NCI-H1105 treated with DMSO at 0.1 percent for 48 hours (cell line): ENCODE measurements at regions not wholly inside any gene's neighbourhood (a gene's known extent, or its start where the extent isn't known, plus 50 kb on each side); places are given as distances from the start of the nearest gene placed in this dataset.

Experiments
- DNase-seq: peaks from one replicate; lab custom pipeline; 2025; lab: John Stamatoyannopoulos, UW

DNA sequence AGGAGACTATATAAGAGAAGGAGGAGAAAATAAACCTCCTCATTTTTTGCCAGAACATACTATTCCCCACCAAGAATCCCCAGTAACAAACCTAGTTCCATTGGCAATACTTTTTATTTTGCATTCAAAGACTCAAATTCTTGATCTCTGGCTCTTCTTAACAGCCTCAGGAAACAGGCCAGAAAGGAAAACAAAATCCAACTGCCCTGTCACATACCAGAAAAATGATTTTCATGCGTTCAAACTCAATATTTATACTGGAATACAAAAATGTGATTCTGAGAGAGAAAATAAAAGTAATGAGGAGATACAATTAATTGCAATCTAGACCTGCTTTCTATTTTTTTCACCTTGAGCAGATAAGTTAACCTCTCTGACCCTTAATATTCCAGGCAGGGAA is 435.9 kb upstream of the AUTS2 start:
- no peak for DNase-seq

DNA sequence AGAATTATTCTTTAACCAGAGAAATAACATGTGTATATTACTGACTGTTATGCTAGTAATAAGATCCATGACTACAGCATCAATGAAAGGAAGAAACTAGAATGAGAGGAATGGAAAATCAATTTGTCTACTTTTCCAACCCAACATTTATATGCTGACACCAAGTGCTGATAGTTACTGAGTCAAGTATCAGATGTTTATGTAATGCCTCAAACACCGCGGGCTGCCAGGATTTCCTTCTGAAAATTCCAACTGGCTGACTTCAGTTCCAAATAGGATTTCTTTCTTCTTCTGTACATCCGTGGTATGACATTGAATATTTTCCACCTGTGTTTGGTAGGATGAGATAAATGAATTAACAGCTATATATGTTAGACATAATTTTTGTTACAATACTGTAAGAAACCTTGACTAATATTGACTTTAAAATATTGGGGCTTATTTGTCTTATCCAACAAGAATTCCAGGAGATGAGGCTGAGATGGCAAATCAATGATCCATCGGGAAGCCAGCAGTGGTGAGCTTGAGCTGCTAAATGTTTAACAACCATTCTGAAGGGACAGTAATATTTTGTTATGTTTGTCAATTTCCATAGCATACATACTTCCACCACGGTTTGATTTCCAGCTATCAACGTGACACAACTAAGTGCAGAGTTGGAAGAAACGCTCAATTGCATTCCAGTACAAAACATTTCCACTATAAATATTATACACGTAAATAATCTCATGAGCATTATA is 435.2 kb upstream of the AUTS2 start:
- no peak for DNase-seq

DNA sequence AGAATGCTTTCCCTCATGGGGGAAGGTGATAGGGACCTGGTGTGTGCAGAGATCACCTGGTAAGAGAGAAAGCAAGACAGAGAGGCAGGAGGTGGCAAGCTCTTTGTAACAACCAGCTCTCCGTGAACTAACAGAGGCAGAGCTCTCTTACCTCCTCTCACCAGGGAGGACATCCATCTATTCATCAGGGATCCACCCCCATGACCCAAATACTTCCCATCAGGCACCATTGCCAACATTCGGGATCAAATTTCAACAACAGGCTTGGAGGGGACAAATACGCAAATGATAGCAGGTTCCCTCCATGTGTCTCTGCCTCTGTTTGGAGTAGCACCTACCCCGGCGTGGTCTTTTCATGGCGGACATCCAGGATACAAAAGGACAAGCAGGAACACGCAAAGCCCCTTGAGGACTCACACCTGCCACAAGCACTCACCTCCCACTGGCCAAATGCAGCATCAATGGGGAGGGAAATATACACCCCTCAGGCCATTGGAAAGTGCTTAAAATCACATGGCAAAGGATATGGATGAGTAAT is 431.2 kb upstream of the AUTS2 start:
- peak; percentile 97 for DNase-seq

DNA sequence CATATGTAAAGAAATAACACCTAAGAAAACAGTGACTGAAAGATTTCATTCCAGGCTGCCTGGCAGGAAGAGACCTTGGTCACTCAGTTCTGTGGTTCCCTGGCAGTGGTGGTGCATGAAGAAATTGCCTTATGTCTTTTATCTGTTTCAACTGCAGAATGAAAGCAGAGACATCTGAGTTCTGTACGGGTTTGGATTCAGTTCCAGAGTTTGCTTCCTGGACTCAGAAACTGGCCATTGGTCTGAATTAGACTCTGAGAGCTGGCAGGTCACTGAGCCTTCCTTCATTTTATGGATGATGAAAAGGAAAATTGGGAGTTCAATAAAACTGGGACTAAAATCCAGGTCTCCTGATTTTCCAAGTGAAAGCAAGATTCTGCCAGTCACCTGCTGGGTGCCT is 428.9 kb upstream of the AUTS2 start:
- no peak for DNase-seq

DNA sequence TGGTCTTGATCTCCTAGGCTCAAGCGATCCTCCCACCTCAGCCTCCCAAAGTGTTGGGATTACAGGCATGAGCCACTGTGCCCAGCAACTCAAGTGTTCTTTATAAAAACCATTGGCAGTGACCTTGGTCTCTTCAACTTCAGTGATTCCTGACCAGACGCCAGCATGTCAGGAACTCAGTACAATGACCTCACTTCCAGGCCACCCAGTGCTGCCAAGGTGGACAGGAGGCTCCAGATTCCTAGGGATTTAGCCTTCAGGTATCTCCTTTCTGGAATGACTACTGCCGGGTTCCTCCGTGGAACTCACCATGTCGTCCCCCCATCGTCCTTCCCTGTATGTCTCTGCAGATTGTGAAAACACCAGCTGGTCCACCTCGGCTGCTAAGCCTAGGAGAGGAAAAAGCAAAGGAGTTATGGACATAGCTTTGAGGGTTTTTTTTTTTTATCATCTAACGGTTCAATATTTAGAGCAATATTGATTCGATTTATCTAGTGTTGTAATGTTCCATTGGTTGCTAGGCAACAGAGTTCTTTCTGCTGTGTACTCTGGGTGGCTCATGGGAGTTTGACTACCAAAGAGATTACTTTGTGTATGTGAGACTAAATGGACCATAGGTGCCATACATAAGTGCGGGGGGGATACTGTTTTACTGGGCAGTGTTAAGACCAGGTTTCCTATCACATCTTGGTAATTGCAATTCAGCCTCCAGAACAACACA is 425.8 kb upstream of the AUTS2 start:
- no peak for DNase-seq

DNA sequence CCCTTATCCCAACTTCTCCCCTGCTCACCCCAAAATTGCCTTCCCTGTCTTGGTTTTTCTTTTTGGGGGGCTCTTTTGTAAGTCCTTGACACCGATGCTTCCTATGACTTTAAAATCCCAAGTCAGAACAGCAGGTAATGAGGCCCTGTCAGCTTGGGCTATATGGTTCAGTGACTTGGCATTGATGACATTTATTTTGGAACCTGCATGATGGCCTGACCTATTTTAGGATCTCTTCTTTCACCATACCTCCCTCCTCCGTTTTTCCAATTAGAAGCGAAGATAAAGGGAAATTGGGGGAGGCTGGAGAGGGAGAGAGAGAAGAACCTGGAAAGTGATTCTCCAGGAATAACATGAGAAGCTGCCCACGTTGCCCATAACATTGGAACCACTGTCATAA is 424.9 kb upstream of the AUTS2 start:
- DNase-seq = no peak

DNA sequence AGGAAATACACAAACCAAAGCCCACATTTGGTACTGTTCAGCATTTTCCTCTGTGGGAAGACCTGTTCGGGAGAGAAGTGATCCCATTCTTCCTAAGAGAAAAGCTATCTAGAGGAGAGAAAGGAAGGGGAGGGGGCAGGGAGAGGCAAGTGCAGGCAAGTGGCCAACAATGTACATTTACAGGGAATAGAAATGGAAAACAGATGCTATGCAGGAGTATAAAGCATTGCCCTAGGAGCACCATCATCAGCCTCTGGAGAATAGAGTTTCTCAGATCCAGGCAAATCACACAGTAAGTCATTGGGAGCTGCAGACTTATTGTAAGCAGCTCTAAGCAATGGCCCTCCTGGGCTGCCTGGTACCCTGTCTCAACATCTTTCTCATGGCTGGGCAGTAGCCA is 424.4 kb upstream of the AUTS2 start:
- DNase-seq = peak; percentile 3

DNA sequence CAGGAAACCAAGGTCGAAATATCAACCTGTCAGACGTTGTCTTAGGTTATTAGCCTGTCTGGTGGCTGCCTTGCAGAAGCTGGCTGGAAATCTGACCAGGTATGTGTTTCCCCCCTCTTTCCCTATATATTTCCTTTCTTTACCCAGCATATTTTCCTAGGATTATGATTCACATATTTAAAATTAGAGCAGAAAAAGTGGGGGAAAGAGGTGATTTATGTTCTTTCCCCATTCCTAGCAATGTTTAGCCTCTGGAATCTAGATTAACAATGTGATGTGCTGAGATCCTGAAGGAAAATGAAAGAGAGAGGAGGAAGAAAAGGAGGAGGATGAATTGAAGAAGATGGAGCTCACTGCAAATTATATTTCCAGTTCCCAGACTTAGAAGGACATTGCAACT is 421.4 kb upstream of the AUTS2 start:
- no peak for DNase-seq

DNA sequence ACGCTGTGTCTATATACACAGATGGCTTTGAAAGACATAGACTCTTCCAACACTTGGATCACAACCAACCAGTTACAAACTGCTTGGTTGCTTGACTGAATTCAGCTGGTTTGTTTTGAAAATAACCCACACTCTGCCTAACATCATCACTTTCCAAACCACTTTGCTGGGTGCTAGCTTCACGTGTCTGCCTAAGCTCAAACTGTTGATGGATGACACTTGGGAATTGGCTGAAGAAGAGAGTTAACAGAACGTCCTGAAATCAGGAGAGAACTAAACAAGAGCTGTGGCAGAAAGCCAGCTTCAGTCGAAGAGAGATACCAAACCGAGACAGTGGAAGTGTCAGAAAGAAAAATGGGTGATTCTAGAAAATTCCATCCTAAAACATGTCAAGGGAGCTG is 420.8 kb upstream of the AUTS2 start:
- DNase-seq = no peak

DNA sequence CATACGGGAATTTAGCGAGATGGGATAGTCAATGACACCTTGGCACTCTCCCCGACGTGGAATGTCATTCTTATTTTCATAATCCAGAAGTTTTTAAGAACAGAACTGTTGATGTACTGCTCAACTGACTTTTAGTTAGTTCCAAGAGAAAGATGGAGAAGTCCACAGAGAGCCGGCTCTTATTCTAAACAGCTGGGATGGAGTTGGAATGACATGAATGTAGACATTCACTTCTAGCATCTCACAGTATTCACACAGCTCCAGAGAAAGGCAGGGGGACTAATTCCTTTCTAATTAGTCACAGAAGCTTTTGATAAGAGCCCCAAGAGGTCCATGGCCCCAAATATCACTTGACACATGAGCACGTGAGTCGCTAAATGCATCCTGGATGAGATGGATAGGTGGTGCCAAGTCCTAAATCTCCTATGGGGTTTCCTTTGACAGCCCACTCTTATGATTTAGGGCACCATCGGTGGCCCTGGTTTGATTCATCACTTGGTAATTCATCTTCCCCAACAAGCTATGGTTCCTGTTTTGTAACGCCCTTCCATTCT is 420.3 kb upstream of the AUTS2 start:
- no peak for DNase-seq

DNA sequence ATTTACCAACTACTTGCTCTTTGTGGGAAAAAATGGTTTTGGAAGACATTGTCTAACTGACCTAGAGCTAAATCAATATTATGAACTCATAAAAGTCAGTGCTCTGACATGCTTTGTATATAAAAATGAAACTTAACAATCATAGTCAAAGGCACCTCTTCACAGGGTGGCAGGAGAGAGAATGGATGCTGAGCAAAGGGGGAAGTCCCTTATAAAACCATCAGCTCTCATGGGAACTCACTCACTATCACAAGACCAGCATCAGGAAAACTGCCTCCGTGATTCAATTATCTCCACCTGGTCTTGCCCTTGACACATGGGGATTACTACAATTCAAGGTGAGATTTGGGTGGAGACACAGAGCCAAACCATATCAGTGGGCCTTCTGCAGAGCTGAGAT is 417.6 kb upstream of the AUTS2 start:
- no peak for DNase-seq

DNA sequence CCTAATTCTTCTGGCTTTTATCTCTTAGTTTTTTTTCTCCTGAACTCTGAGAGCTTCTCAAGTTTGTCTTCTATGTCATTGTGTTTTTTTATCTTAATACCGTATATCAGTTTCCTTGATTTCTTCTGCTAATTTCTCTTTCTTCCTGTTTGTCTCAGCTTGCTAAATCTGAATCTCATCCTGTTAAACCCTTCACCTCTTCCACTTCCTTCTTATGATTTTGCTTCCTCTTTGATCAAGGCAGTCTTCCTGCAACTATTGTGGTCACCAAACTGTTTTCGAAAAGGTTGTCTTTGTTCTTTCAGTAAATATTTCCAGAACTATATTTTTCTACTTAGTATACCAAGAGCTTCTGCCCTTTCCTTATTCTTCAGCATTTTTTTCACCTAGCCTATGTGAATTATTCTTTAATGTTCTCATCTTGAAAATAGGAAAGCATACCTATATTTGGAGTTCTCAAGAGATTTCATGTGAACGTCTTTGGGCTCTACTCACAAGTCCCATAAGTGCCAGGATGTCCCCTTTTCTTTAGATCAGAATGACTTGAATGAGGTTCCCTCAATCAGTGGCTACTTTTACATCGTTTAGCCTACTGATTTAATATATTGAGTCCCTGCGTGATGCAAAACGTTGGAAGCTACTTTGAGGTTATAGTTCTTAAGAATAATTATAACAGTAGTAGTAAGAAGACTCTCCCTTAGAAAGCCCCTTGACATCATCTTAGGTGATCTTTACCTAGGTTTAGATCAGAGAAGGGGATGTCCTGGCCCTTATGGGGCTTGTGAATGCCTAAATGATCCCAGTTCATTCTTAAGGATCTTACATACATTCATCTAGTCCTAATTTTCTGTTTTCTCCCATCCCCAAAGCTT is 415.4 kb upstream of the AUTS2 start:
- DNase-seq = no peak

DNA sequence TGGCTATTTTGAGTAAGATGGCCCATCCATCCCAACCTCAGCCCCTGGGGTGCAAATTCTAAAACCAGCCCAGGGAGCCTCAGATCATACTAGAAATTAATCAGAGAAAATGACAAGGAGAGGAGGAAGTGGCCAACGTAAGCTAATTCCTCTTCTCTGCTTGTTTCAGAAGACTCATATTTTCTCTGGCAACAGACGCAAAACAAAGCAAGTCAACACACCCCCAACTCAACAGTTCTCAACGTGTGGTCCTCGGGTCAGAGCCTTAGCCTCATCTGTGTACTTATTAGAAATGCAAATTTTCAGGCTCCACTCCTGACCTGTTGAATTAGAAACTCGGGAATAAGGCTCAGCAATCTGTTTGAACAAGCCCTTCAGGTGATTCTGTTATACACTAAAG is 413.9 kb upstream of the AUTS2 start:
- DNase-seq = no peak

DNA sequence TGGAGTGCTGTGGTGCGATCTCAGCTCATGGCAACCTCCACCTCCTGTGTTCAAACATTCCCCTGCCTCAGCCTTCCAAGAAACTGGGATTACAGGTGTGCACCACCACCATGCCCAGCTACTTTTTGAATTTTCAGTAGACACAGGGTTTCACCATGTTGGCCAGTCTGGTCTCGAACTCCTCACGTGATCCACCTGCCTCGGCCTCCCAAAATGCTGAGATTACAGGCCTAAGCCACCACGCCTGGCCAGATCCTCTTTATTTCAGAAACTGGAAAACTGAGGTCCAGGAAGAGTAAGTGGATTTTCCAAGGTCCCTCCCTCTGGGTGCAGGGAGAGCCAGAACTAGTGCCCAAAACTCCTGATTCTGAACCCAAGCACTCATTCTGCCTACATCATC is 413.1 kb upstream of the AUTS2 start:
- DNase-seq = no peak

DNA sequence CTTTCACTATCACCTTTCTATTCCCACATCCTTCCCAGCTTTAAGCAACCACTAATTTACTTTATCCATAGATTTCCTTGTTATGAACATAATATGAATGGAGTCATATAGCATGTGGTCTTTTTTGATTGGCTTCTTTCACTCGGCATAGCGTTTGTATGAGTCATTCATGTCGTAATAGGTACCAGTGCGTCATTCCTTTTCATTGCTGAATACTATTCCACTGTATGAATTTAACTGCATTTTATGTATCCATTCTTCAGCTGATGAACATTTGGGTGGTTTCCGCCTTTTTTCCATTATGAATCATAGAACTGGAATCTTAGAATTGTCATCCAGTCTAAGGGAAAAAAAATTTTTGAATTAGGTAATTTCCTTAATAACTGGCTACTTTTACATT is 411.3 kb upstream of the AUTS2 start:
- DNase-seq = no peak

DNA sequence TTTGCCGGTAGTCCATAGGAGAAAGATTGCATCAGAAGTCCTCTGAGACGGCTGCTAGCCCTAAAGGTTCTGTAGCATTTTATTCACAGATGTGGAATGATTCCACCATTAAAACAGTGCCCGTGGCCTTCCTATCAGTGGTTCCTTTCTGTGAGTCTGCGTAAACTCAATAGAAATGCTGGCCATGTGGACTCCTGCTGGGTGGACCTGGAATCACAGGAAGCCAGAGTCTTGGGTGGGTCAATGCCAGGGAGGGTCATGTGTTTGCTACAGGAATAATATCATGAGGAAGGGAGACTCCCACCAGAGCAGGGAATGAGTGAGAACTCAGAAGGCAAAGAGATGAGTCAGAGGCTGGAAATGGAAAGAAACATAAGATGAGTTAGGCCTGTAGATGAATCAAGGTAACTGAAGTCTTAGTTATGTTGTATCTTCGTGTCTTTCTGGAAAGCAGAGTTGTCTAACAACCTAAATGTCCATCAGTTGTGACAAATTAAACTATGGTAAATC is 410.4 kb upstream of the AUTS2 start:
- DNase-seq = no peak

DNA sequence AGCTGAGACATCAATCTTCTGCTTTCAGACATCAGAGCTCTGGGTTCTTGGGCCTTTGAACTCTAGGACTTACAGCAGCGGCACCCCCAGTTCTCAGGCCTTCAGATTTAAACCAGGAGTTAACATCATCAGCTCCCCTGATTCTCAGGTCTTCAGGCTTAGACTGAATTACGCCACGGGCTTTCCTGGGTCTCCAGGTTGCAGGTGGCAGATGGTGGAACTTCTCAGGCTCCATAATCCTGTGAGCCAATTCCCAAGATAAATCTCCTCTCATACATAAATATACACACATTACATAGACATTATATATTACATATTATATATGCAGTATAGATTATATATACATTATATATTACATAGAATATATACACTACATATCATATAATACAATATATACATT is 408.9 kb upstream of the AUTS2 start:
- no peak for DNase-seq

DNA sequence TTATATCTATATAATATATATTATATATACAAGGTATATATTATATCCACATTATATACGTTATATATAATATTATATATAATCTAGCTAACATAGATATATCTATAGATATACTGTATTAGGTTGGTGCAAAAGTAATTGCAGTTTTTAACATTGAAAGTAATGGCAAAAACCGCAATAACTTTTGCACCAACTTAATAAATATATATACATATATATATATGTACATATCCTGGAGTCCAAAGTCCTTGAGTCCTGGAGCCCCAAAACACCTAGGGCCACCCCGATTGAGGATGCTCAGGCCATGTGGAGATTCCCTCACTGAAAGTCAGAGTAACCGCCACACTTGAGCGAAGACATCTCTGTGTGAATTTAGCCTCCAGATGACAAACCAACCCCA is 408.2 kb upstream of the AUTS2 start:
- no peak for DNase-seq

DNA sequence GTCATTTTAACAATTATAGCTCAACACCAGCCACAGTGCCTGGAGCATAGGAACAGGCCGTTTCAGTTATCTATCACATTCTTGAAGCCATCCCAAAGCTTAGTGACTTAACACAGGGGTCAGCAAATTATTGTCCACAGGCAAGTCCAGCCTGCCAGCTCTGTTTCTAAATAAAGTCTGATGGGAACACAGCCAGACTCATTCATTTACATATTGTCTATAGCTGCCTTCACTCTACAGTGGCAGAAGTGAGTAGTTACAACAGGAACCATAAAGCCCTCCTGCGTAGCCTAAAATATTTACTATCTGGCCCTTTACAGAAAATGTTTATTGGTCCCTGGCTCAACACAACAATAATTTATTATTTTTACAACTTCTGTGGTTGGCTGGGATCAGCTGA is 407.5 kb upstream of the AUTS2 start:
- DNase-seq = no peak

DNA sequence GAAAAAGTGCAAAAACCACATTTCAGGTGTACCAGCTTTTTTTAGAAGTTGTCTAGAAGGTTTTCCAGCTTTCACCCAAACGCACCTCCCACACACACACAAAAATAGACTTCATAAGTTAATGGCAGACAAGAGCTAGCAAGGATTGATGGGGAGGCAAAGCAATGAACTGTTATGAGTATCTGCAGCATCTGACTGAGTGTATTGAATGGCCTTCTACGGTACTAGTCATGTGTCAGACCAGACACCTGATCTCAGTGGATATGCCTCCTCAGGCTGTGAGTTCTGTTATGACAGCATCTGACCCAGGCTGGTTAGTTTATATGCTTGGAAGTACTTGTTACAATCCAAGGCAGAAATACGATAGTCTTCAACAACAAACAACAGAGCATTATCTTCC is 406.1 kb upstream of the AUTS2 start:
- no peak for DNase-seq

DNA sequence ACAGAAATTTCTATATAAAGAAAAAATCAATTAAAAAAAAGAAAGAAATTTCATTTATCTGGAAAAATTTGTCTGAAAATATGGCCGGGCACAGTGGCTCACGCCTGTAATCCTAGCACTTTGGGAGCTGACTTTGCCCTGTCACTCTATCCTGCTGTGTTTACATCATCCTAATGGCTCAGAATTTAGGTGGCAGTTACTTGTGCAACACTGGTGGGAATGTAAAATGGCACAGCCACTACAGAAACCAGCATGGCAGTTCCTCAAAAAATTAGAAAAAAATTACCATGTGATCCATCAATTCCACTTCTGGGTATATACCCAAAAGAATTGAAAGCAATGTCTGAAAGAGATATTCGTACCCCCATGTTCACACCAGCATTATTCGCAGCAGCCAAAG is 405.2 kb upstream of the AUTS2 start:
- no peak for DNase-seq

DNA sequence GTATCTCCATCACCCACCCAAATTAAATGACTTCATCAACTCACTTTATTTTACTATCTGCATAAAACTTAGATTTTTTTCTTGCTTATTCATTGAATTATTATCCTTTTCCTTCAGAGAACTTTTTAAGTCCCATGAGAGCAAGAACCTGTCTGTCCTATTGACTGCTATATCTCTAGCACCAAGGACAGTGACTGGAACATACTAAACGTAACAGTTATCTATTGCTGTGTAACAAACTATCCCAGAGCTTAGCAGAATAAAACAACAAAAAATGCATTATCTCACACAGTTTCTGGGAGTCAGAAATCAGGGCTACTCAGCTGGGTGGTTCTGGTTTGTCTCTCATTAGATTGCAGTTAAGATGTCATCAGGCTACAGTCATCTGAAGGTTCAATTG is 401.7 kb upstream of the AUTS2 start:
- DNase-seq = no peak
